ENCODE measurements at regions not wholly inside any gene's neighbourhood (a gene's known extent, or its start where the extent isn't known, plus 50 kb on each side); places are given as distances from the start of the nearest gene placed in this dataset.

GRCh38 chr11:119890466-119890865, 161.5 kb upstream of the NECTIN1 start:
- no peaks in the 10 kb centered on the region for H4K20me1 ChIP-seq (ENCODE audit: control insufficient read depth, insufficient read depth, insufficient read length)
- no peak overlapping the region for H3T11ph ChIP-seq (ENCODE audit: low read length)
- no peak overlapping the region for H3K4ac ChIP-seq (ENCODE audit: low read depth, low read length)
- Mint-ChIP-seq H3K27me3 (ENCODE audit: low read depth) (peaks cover 24% of the 10 kb centered on the region), H3K4me1 (peaks cover 4 to 12% of the 10 kb centered on the region in 2 experiments), H3K27ac (no peak overlapping the region), H3K4me3 (no peak overlapping the region), H3K36me3 (ENCODE audit: insufficient read depth in 1 of 3, low read depth in 3 of 3) (no peaks in the 10 kb centered on the region), H3K9me3 (no peaks in the 10 kb centered on the region)
- H3K23ac ChIP-seq (ENCODE audit: insufficient read length, low read depth, low read length), result no peak overlapping the region
- no peak overlapping the region for H3K9ac ChIP-seq (ENCODE audit: extremely low read depth, insufficient read length, low read length)
- DNase-seq, result no peak
- H4K5ac ChIP-seq (ENCODE audit: insufficient read length, low read depth, low read length), result no peak overlapping the region
- H2AFZ ChIP-seq (ENCODE audit: low read length), result no peak overlapping the region
- no peaks in the 10 kb centered on the region for H3K27me3 ChIP-seq (ENCODE audit: insufficient read depth, low read length)
- H3K23me2 ChIP-seq (ENCODE audit: insufficient read length, low read depth, low read length, poor library complexity, severe bottlenecking), result no peaks in the 10 kb centered on the region
- no peak overlapping the region for H3K18ac ChIP-seq (ENCODE audit: insufficient read length, low read depth, low read length)
- no peak for TF ChIP-seq CTCF (conservative IDR thresholded peaks at IDR 0.05)
- no peaks in the 10 kb centered on the region for H3K9me3 ChIP-seq (ENCODE audit: control insufficient read depth, low read depth, low read length)
- H3K79me2 ChIP-seq (ENCODE audit: insufficient read depth, low read length), result no peaks in the 10 kb centered on the region
- H3K56ac ChIP-seq (ENCODE audit: insufficient read length, low read depth, low read length), result no peak overlapping the region
- H3K14ac ChIP-seq (ENCODE audit: insufficient read depth, low read length), result no peak overlapping the region
- H2BK15ac ChIP-seq (ENCODE audit: low read depth, low read length), result no peak overlapping the region
- no peak overlapping the region for H2BK120ac ChIP-seq (ENCODE audit: low read depth, low read length, poor library complexity, severe bottlenecking)
- no peak overlapping the region for H3K27ac ChIP-seq (ENCODE audit: insufficient read length, low read depth, low read length)
- no peak overlapping the region for H2BK12ac ChIP-seq (ENCODE audit: insufficient read length, low read depth, low read length)
- H2AK5ac ChIP-seq (ENCODE audit: insufficient read length, low read length), result no peak overlapping the region
- no peak overlapping the region for H2BK20ac ChIP-seq (ENCODE audit: low read depth, low read length, poor library complexity, severe bottlenecking)
- WGBS (ENCODE audit: extremely low coverage, insufficient read length, low lambda C conversion rate), result no CpG with 5 or more reads among the region's 5 CpGs
- H3K4me1 ChIP-seq (ENCODE audit: insufficient read depth, low read length), result no peaks in the 10 kb centered on the region
- no peak overlapping the region for H3K4me2 ChIP-seq (ENCODE audit: insufficient read depth, insufficient read length, low read length)
- no peak overlapping the region for H4K8ac ChIP-seq (replicated peaks; ENCODE audit: insufficient read length, low read depth, low read length)
- H4K91ac ChIP-seq (ENCODE audit: insufficient read length, low read depth, low read length), result no peak overlapping the region
- H2BK5ac ChIP-seq (ENCODE audit: insufficient read length, low read length), result no peak overlapping the region
- H3K79me1 ChIP-seq (ENCODE audit: insufficient read depth, low read depth, low read length, poor library complexity, severe bottlenecking), result no peaks in the 10 kb centered on the region
